ENCODE measurements at regions not wholly inside any gene's neighbourhood (a gene's known extent, or its start where the extent isn't known, plus 50 kb on each side); places are given as distances from the start of the nearest gene placed in this dataset.
"Not testable (repeated sequence)": the region's sequence is repeated elsewhere in the genome, so short reads cannot be mapped to it uniquely, and the experiment has no call there.

GRCh38 chr22:44639891-44640617 is 62.0 kb upstream of the PRR5 start:
- no peaks in the 10 kb centered on the region for H3F3A ChIP-seq (ENCODE audit: insufficient read depth)
- H3K9ac ChIP-seq (ENCODE audit: low read length) = no peak overlapping the region
- H3K27me3 ChIP-seq (ENCODE audit: low read length) = no peaks in the 10 kb centered on the region
- no peaks in the 10 kb centered on the region for H3K9me2 ChIP-seq (replicated peaks; ENCODE audit: insufficient read depth, low read length)
- H3K36me3 ChIP-seq (ENCODE audit: low read length) = no peaks in the 10 kb centered on the region
- no peaks in the 10 kb centered on the region for H4K20me1 ChIP-seq (ENCODE audit: low read depth, low read length)
- H3K79me2 ChIP-seq (ENCODE audit: insufficient read depth, low read length) = no peaks in the 10 kb centered on the region
- no peak overlapping the region for H2AFZ ChIP-seq (ENCODE audit: low read depth, low read length, severe bottlenecking)
- H3K4me2 ChIP-seq (ENCODE audit: low read depth, low read length, poor library complexity, severe bottlenecking) = no peak overlapping the region
- TF ChIP-seq EZH2phosphoT487 (conservative IDR thresholded peaks at IDR 0.05; ENCODE audit: low read length) (no peak), CTCF (IDR thresholded peaks at IDR 0.05; ENCODE audit: insufficient read depth, low read length, poor library complexity, severe bottlenecking) (no peak)
- H3K4me3 ChIP-seq (ENCODE audit: insufficient read depth, low read length, poor library complexity, severe bottlenecking) = no peak overlapping the region
- H3K27ac ChIP-seq (ENCODE audit: low read depth, low read length) = no peak overlapping the region
- H3K9me3 ChIP-seq (ENCODE audit: insufficient read depth, low read length) = no peaks in the 10 kb centered on the region

GRCh38 chr22:44638971-44639760 is 62.8 kb upstream of the PRR5 start:
- Histone ChIP-seq H3K36me3 (ENCODE audit: low read length) (no peaks in the 10 kb centered on the region), H3K9ac (ENCODE audit: low read length) (no peak overlapping the region), H3K9me3 (ENCODE audit: insufficient read depth, low read length) (no peaks in the 10 kb centered on the region), H3K27ac (ENCODE audit: low read depth, low read length) (no peak overlapping the region), H3F3A (ENCODE audit: insufficient read depth) (no peaks in the 10 kb centered on the region), H3K79me2 (ENCODE audit: insufficient read depth, low read length) (no peaks in the 10 kb centered on the region), H2AFZ (ENCODE audit: low read depth, low read length, severe bottlenecking) (no peak overlapping the region), H4K20me1 (ENCODE audit: low read depth, low read length) (no peaks in the 10 kb centered on the region), H3K9me2 (replicated peaks; ENCODE audit: insufficient read depth, low read length) (no peaks in the 10 kb centered on the region), H3K27me3 (ENCODE audit: low read length) (no peaks in the 10 kb centered on the region), H3K4me3 (ENCODE audit: insufficient read depth, low read length, poor library complexity, severe bottlenecking) (no peak overlapping the region), H3K4me2 (ENCODE audit: low read depth, low read length, poor library complexity, severe bottlenecking) (no peak overlapping the region)
- TF ChIP-seq CTCF (IDR thresholded peaks at IDR 0.05; ENCODE audit: insufficient read depth, low read length, poor library complexity, severe bottlenecking) (no peak), EZH2phosphoT487 (conservative IDR thresholded peaks at IDR 0.05; ENCODE audit: low read length) (no peak)

GRCh38 chr22:44636502-44637206 is 65.3 kb upstream of the PRR5 start:
- H3K36me3 ChIP-seq (ENCODE audit: low read length); H3K27me3 ChIP-seq (ENCODE audit: low read length); H3K4me3 ChIP-seq (ENCODE audit: insufficient read depth, low read length, poor library complexity, severe bottlenecking); H3K9me3 ChIP-seq (ENCODE audit: insufficient read depth, low read length); H2AFZ ChIP-seq (ENCODE audit: low read depth, low read length, severe bottlenecking); H3K4me2 ChIP-seq (ENCODE audit: low read depth, low read length, poor library complexity, severe bottlenecking); H3K9me2 ChIP-seq (replicated peaks; ENCODE audit: insufficient read depth, low read length); H3K79me2 ChIP-seq (ENCODE audit: insufficient read depth, low read length); H3K27ac ChIP-seq (ENCODE audit: low read depth, low read length); H3F3A ChIP-seq (ENCODE audit: insufficient read depth); H3K9ac ChIP-seq (ENCODE audit: low read length); H4K20me1 ChIP-seq (ENCODE audit: low read depth, low read length): not testable (repeated sequence)

GRCh38 chr22:44635567-44635966 is 66.4 kb upstream of the PRR5 start:
- H3K36me3 ChIP-seq (ENCODE audit: low read length) = not testable (repeated sequence)

More at GRCh38 chr22:44635567-44635966, 66.4 kb upstream of the PRR5 start:
- H2AFZ ChIP-seq (ENCODE audit: low read depth, low read length, severe bottlenecking); H4K20me1 ChIP-seq (ENCODE audit: low read depth, low read length); H3K79me2 ChIP-seq (ENCODE audit: insufficient read depth, low read length); H3K9ac ChIP-seq (ENCODE audit: low read length); H3K9me2 ChIP-seq (replicated peaks; ENCODE audit: insufficient read depth, low read length); H3K9me3 ChIP-seq (ENCODE audit: insufficient read depth, low read length); H3K27me3 ChIP-seq (ENCODE audit: low read length); H3K4me3 ChIP-seq (ENCODE audit: insufficient read depth, low read length, poor library complexity, severe bottlenecking); H3K4me2 ChIP-seq (ENCODE audit: low read depth, low read length, poor library complexity, severe bottlenecking); H3K27ac ChIP-seq (ENCODE audit: low read depth, low read length); H3F3A ChIP-seq (ENCODE audit: insufficient read depth): not testable (repeated sequence)
